ENCODE measurements at regions not wholly inside any gene's neighbourhood (a gene's known extent, or its start where the extent isn't known, plus 50 kb on each side); places are given as distances from the start of the nearest gene placed in this dataset.

DNA sequence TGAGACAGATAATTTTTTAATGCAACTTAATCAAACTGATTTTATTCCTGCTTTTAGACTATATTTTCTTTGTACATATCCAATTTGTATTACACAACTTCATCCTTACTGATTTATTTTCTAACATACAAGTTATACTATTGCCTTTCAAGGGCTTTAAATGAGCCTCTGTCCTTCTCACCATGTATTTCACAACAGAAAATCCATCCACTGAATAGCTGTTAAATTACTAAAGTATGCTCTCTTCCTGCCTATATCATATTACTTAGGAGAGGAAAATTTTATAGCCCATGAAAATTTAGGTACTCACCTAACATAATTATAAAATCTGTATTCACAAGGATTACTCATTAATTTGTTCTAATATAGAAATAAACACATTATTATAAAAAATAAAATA lies 528.6 kb downstream of the ANKRD50 start:
- TF ChIP-seq, protein P1, sequence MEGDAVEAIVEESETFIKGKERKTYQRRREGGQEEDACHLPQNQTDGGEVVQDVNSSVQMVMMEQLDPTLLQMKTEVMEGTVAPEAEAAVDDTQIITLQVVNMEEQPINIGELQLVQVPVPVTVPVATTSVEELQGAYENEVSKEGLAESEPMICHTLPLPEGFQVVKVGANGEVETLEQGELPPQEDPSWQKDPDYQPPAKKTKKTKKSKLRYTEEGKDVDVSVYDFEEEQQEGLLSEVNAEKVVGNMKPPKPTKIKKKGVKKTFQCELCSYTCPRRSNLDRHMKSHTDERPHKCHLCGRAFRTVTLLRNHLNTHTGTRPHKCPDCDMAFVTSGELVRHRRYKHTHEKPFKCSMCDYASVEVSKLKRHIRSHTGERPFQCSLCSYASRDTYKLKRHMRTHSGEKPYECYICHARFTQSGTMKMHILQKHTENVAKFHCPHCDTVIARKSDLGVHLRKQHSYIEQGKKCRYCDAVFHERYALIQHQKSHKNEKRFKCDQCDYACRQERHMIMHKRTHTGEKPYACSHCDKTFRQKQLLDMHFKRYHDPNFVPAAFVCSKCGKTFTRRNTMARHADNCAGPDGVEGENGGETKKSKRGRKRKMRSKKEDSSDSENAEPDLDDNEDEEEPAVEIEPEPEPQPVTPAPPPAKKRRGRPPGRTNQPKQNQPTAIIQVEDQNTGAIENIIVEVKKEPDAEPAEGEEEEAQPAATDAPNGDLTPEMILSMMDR (IDR thresholded peaks at IDR 0.05; ENCODE audit: insufficient read depth, low read depth, low read length) = no peak
- no peak for TF ChIP-seq EZH2 (IDR thresholded peaks at IDR 0.05; ENCODE audit: insufficient read depth, low read length)
